Neural cell (in vitro differentiated cells): ENCODE measurements at regions not wholly inside any gene's neighbourhood (a gene's known extent, or its start where the extent isn't known, plus 50 kb on each side); places are given as distances from the start of the nearest gene placed in this dataset.

Source experiments
- H2AFZ ChIP-seq: fragments of 200-600, 300-800 bp; sonication (generic), shearing (Covaris generic); 2 replicates; pipeline ENCODE4 v1.6.0; 2014; ENCODE audit warnings: low read depth, mild to moderate bottlenecking, antibody characterized with exemption, low read length, moderate library complexity
- H3F3A ChIP-seq: fragments of 200-600 bp; shearing (Covaris generic); 2 replicates; pipeline ENCODE4 v1.6.1; 2016; ENCODE audit warnings: mild to moderate bottlenecking, moderate library complexity, mixed read lengths, antibody characterized with exemption, low read length; ENCODE audit not compliant: insufficient read depth, poor library complexity, severe bottlenecking
- H3K27ac ChIP-seq: fragments of 200-600, 300-800 bp; sonication (generic), shearing (Covaris generic); 2 replicates; pipeline ENCODE4 v1.5.1; 2014; ENCODE audit warnings: mild to moderate bottlenecking, low read length, moderate library complexity
- H3K27me3 ChIP-seq: fragments of 300-800, 200-600 bp; sonication (generic), shearing (Covaris generic); 2 replicates; pipeline ENCODE4 v1.6.0; 2014; ENCODE audit warnings: mild to moderate bottlenecking, low read depth, low read length, moderate library complexity; ENCODE audit not compliant: insufficient read depth
- H3K36me3 ChIP-seq: fragments of 300-800, 200-600 bp; sonication (generic), shearing (Covaris generic); 2 replicates; pipeline ENCODE4 v1.5.1; 2014; ENCODE audit warnings: mild to moderate bottlenecking, antibody characterized with exemption, low read length, moderate library complexity; ENCODE audit not compliant: insufficient read depth
- H3K4me2 ChIP-seq: fragments of 300-800, 200-600 bp; sonication (generic), shearing (Covaris generic); 2 replicates; pipeline ENCODE4 v1.6.0; 2014; ENCODE audit warnings: mild to moderate bottlenecking, low read length
- H3K4me3 ChIP-seq: fragments of 300-800, 200-600 bp; sonication (generic), shearing (Covaris generic); 2 replicates; pipeline ENCODE4 v1.5.1; 2014; ENCODE audit warnings: mild to moderate bottlenecking, low read length, moderate library complexity
- H3K79me2 ChIP-seq: fragments of 200-600 bp; shearing (Covaris generic); replicated peaks from 2 replicates; pipeline ENCODE4 v1.6.0; 2014; ENCODE audit warnings: mild to moderate bottlenecking, low read length, moderate library complexity; ENCODE audit not compliant: insufficient read depth
- H3K9ac ChIP-seq: fragments of 300-800, 200-600 bp; sonication (generic), shearing (Covaris generic); 2 replicates; pipeline ENCODE4 v1.6.1; 2016; ENCODE audit warnings: mild to moderate bottlenecking, low read length, mixed read lengths
- H3K9me2 ChIP-seq: fragments of 200-600 bp; shearing (Covaris generic); 2 replicates; pipeline ENCODE4 v1.6.1; 2016; ENCODE audit warnings: mild to moderate bottlenecking, low read length, mixed read lengths; ENCODE audit not compliant: insufficient read depth
- H3K9me3 ChIP-seq: fragments of 200-600, 300-800 bp; sonication (generic), shearing (Covaris generic); 2 replicates; pipeline ENCODE4 v1.6.1; 2016; ENCODE audit warnings: mild to moderate bottlenecking, mixed run types, low read length, moderate library complexity, mixed read lengths
- H4K20me1 ChIP-seq: fragments of 200-600 bp; shearing (Covaris generic); 2 replicates; pipeline ENCODE4 v1.6.1; 2016; ENCODE audit warnings: mild to moderate bottlenecking, mixed run types; ENCODE audit not compliant: insufficient read depth
- EP300 ChIP-seq: fragments of 450-650 bp; conservative IDR thresholded peaks from 2 replicates; pipeline ENCODE4 v1.6.1; 2014; ENCODE audit warnings: antibody characterized with exemption, mild to moderate bottlenecking, moderate library complexity; ENCODE audit not compliant: poor library complexity, severe bottlenecking
- EZH2 ChIP-seq: fragments of 200-600, 300-800 bp; shearing (Covaris generic), sonication (generic); IDR thresholded peaks from 2 replicates; pipeline ENCODE4 v1.6.1; 2014; ENCODE audit warnings: antibody characterized with exemption, low read length, borderline replicate concordance, mild to moderate bottlenecking; ENCODE audit not compliant: insufficient read depth, poor library complexity, severe bottlenecking
- MXI1 ChIP-seq: fragments of 450-650 bp; conservative IDR thresholded peaks from 2 replicates; pipeline ENCODE4 v1.6.1; 2014; ENCODE audit warnings: antibody characterized with exemption, mild to moderate bottlenecking; ENCODE audit not compliant: poor library complexity, severe bottlenecking
- POLR2AphosphoS5 ChIP-seq: IDR thresholded peaks from 2 replicates; pipeline ENCODE4 v1.6.1; 2012
- RAD21 ChIP-seq: fragments of 450-650 bp; conservative IDR thresholded peaks from 2 replicates; pipeline ENCODE4 v1.6.1; 2014; ENCODE audit warnings: antibody characterized with exemption, mild to moderate bottlenecking, moderate library complexity
- SMC3 ChIP-seq: fragments of 450-650 bp; conservative IDR thresholded peaks from 2 replicates; pipeline ENCODE4 v1.6.1; 2014; ENCODE audit warnings: antibody characterized with exemption, mild to moderate bottlenecking, moderate library complexity; ENCODE audit not compliant: poor library complexity
- TAF1 ChIP-seq: IDR thresholded peaks from 2 replicates; pipeline ENCODE4 v1.6.1; 2012; ENCODE audit warnings: low read depth
- TF ChIP-seq, protein P1 (sequence below): fragments of 450-650 bp; IDR thresholded peaks from 2 replicates; pipeline ENCODE4 v1.5.1; 2014; ENCODE audit warnings: antibody characterized with exemption, mild to moderate bottlenecking, moderate library complexity; ENCODE audit not compliant: poor library complexity, severe bottlenecking
- TF ChIP-seq, protein P2 (sequence below): IDR thresholded peaks from 2 replicates; pipeline ENCODE4 v1.6.1; 2012; ENCODE audit warnings: borderline replicate concordance

DNA sequence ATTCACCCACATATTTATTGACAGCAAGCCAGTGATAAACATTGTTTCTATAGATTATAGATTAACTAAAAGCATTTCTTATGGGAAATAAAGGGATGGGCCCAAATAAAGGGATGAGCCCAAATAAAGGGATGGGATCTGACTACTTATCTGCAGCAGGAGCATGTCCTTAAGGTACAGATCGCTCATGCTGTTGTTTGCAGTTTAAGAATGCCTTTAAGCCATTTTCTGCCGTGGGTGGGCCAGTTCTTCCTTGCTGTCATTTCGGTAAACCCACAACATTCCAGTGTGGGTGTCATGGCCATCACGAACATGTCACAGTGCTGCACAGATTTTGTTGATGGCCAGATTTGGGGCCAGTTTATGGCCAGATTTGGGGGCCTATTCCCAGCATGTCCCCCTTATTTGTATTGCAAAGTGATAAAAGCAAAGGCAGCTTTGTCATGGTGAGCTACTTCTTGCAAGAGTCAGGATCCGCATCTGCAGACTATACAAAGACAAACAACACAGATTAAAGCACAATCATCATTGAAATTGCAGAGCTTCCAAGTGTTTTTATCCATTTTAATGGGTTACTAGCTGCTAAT is 700.7 kb downstream of the LRFN5 start:
- no peaks in the 10 kb centered on the region for H3F3A ChIP-seq
- H3K4me2 ChIP-seq, result no peak overlapping the region
- H3K36me3 ChIP-seq, result no peaks in the 10 kb centered on the region
- no peaks in the 10 kb centered on the region for H3K27me3 ChIP-seq
- H3K4me3 ChIP-seq, result no peak overlapping the region
- H2AFZ ChIP-seq, result no peak overlapping the region
- H3K79me2 ChIP-seq, result no peaks in the 10 kb centered on the region
- no peak overlapping the region for H3K27ac ChIP-seq
- H3K9me2 ChIP-seq, result no peaks in the 10 kb centered on the region
- peaks cover 4% of the 10 kb centered on the region for H3K9me3 ChIP-seq
- TF ChIP-seq EP300, result no peak
- TF ChIP-seq POLR2AphosphoS5, result no peak
- no peak for TF ChIP-seq TAF1
- TF ChIP-seq SMC3, result no peak
- TF ChIP-seq EZH2, result no peak
- TF ChIP-seq, protein P1, sequence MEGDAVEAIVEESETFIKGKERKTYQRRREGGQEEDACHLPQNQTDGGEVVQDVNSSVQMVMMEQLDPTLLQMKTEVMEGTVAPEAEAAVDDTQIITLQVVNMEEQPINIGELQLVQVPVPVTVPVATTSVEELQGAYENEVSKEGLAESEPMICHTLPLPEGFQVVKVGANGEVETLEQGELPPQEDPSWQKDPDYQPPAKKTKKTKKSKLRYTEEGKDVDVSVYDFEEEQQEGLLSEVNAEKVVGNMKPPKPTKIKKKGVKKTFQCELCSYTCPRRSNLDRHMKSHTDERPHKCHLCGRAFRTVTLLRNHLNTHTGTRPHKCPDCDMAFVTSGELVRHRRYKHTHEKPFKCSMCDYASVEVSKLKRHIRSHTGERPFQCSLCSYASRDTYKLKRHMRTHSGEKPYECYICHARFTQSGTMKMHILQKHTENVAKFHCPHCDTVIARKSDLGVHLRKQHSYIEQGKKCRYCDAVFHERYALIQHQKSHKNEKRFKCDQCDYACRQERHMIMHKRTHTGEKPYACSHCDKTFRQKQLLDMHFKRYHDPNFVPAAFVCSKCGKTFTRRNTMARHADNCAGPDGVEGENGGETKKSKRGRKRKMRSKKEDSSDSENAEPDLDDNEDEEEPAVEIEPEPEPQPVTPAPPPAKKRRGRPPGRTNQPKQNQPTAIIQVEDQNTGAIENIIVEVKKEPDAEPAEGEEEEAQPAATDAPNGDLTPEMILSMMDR, result no peak
- TF ChIP-seq, protein P2, sequence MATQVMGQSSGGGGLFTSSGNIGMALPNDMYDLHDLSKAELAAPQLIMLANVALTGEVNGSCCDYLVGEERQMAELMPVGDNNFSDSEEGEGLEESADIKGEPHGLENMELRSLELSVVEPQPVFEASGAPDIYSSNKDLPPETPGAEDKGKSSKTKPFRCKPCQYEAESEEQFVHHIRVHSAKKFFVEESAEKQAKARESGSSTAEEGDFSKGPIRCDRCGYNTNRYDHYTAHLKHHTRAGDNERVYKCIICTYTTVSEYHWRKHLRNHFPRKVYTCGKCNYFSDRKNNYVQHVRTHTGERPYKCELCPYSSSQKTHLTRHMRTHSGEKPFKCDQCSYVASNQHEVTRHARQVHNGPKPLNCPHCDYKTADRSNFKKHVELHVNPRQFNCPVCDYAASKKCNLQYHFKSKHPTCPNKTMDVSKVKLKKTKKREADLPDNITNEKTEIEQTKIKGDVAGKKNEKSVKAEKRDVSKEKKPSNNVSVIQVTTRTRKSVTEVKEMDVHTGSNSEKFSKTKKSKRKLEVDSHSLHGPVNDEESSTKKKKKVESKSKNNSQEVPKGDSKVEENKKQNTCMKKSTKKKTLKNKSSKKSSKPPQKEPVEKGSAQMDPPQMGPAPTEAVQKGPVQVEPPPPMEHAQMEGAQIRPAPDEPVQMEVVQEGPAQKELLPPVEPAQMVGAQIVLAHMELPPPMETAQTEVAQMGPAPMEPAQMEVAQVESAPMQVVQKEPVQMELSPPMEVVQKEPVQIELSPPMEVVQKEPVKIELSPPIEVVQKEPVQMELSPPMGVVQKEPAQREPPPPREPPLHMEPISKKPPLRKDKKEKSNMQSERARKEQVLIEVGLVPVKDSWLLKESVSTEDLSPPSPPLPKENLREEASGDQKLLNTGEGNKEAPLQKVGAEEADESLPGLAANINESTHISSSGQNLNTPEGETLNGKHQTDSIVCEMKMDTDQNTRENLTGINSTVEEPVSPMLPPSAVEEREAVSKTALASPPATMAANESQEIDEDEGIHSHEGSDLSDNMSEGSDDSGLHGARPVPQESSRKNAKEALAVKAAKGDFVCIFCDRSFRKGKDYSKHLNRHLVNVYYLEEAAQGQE, result no peak
- TF ChIP-seq RAD21, result no peak
- no peak for TF ChIP-seq MXI1
- H3K9ac ChIP-seq, result no peak overlapping the region
- no peaks in the 10 kb centered on the region for H4K20me1 ChIP-seq

DNA sequence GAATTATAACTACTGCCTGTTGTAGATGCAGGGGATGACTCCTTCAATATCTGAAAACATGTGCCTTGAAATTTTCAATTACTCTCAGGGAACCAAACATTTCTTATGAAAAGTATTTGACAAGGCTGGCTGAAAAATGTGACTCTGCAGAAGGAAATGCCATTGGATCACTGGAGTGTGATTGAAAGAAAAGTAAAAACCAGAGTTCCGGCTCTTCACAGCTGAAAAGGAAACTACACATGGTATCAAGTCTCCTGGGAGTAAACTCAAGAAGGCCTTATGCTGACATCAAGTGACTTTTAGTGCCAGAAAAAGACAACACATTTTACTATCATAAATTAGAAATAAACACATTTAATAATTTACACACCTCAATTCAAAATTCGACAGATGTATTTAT is 693.0 kb downstream of the LRFN5 start:
- Histone ChIP-seq H3K4me3 (no peak overlapping the region), H3K9me2 (no peaks in the 10 kb centered on the region), H3K36me3 (no peaks in the 10 kb centered on the region), H4K20me1 (no peaks in the 10 kb centered on the region), H3K27me3 (no peaks in the 10 kb centered on the region), H3K9ac (no peak overlapping the region), H3K9me3 (no peaks in the 10 kb centered on the region), H3K4me2 (no peak overlapping the region), H3K27ac (no peak overlapping the region), H3F3A (no peaks in the 10 kb centered on the region), H2AFZ (no peak overlapping the region), H3K79me2 (no peaks in the 10 kb centered on the region)
- TF ChIP-seq, protein P2, result no peak
- TF ChIP-seq RAD21, result no peak
- no peak for TF ChIP-seq EP300
- TF ChIP-seq SMC3, result no peak
- TF ChIP-seq MXI1, result no peak
- no peak for TF ChIP-seq TAF1
- TF ChIP-seq POLR2AphosphoS5, result no peak
- no peak for TF ChIP-seq EZH2
- TF ChIP-seq, protein P1, result no peak
